HG03558 (cell line): ENCODE measurements at regions not wholly inside any gene's neighbourhood (a gene's known extent, or its start where the extent isn't known, plus 50 kb on each side); places are given as distances from the start of the nearest gene placed in this dataset.

ENCODE experiments used
- ATAC-seq: cut with Tn5 transposase; IDR thresholded peaks from one replicate; pipeline ENCODE4 v1.9.1; 2021; ENCODE audit warnings: moderate number of reproducible peaks; ENCODE audit not compliant: unreplicated experiment; ENCODE audit errors: extremely low read depth

DNA sequence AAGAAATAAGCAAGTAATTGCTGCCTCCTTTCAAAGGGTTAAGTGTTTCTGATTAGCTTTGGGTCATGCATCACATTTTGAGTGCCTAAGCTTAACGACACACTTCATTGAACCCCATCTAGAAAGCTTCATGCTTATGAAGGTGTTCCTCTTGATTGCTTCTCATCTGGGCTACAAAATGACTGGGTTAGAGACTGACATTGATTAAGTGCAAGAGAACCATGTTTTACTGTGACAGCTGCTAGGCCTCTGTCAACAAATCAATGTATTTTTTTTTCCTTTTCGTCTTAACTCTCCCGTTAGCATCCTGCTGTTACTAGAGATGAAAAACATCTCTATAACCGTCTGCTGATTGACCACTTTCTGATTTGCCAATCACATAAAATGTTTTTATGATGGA, 725.0 kb downstream of the TLE1 start:
- ATAC-seq = no peak

GRCh38 chr9:80957801-80958200, 731.5 kb downstream of the TLE1 start:
- no peak for ATAC-seq

- no peak for ATAC-seq
Measured at GRCh38 chr9:80954521-80954920, 734.8 kb downstream of the TLE1 start.

- no peak for ATAC-seq
Measured at GRCh38 chr9:80952363-80952922, 736.9 kb downstream of the TLE1 start.

DNA sequence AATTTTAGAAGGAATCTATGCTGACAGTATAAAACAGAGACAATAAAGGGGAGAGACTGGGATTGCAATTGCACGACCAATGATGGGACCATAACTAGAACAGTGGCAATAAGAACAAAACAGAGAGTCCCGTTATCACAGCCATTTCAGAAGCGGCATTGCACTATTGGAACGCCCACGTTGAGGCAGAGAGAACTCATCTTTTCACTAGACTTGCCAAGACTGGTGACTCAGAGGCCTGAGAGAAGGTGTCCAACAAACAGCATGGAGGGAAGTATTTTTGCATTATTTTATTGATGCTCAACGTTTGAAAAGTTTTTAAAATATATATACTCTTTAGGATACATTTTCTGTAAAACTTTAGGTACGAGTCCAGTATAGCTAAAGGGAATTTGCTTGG, 737.7 kb downstream of the TLE1 start:
- no peak for ATAC-seq

GRCh38 chr9:80948876-80949275, 740.5 kb downstream of the TLE1 start:
- ATAC-seq = no peak

DNA sequence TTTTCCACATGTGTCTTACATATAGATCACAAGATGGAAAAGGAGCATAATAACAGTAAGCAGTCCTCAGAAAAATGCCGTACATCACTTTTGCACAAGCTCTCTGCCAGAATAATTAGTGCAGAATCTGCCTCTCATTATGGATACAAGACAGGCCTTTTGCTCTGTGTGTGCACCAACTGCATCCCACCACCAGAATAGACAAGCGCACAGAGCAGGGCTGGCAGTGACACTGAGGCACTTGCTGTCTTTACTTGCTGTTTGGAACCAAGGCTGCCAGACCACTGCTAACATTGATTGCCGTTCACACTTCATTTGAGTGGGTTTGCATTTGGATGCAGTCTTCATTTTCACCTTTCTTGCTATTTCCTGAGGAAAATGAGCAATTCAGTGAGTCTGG, 741.3 kb downstream of the TLE1 start:
- ATAC-seq = no peak

DNA sequence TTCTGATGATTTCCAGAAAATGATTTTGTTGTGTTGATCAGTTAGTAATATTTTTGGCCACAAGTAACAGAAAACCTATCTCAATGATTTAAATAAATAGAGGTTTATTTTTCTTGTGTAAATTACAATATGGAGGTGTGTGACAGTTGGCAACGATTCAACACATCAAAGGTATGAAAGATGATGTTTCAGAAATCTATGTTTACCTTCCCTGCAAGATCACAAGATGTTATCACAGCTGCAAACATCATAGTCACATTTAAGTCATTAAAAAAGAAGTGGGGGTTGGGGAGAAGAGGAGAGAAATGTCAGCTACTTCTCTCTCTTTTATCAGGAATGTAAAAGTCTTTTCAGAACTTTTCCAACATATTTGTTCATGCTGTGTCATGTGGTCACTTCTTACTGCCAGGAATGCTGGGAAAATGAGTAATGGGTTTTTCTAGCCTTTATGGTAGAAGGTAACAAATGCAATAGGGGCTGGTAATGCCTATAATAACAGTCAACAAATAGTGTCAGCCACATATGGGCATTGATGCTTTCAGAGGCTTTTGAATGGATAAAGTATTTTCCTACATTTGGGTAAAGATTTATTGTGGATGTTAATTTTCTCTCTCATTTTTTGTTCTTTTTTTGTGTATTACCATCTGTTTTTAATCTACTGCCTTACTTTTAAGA, 742.7 kb downstream of the TLE1 start:
- ATAC-seq = no peak

DNA sequence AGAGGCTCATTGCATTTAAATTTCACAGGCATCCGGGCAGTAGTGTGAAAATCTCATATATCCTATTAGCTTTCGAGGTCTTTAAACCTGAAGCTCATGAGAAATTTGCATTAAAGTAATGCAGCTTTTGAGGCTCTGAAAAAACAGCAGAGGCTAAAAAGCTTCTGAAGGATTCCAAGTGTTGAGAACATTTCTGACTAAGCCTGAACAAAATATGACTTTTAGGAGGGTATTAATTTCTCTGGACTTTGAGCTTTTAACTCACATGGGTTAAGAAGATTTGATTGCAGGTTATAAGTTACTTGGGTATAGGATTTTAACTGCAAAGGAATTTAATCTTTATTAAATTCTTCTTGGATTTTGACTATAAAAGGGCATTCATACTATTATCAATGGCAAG, 743.9 kb downstream of the TLE1 start:
- ATAC-seq = no peak

- no peak for ATAC-seq
Measured at GRCh38 chr9:80937645-80938044, 751.7 kb downstream of the TLE1 start.

- no peak for ATAC-seq
Measured at GRCh38 chr9:80934095-80934494, 755.3 kb downstream of the TLE1 start.

- no peak for ATAC-seq
Measured at GRCh38 chr9:80932947-80933780, 756.2 kb downstream of the TLE1 start.

- ATAC-seq = no peak
Measured at GRCh38 chr9:80932181-80932580, 757.2 kb downstream of the TLE1 start.

DNA sequence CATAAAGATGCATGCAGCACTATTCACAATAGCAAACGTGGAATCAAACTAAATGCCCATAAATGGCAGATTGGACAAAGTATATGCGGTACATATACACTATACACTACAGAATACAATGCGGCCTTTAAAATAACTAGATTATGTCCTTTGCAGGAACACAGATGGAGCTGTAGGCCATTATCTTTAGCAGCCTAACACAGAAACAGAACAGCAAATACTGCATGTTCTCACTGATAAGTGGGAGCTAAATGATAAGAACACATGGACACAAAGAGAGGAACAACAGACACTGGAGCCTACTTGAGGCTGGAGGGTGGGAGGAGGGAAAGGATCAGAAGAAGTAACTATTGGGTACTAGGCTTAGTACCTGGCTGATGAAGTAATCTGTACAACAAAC, 758.2 kb downstream of the TLE1 start:
- no peak for ATAC-seq

GRCh38 chr9:80928697-80929096, 760.6 kb downstream of the TLE1 start:
- no peak for ATAC-seq

- ATAC-seq = no peak
Measured at GRCh38 chr9:80926611-80927010, 762.7 kb downstream of the TLE1 start.

- ATAC-seq = no peak
Measured at GRCh38 chr9:80922544-80922943, 766.8 kb downstream of the TLE1 start.

DNA sequence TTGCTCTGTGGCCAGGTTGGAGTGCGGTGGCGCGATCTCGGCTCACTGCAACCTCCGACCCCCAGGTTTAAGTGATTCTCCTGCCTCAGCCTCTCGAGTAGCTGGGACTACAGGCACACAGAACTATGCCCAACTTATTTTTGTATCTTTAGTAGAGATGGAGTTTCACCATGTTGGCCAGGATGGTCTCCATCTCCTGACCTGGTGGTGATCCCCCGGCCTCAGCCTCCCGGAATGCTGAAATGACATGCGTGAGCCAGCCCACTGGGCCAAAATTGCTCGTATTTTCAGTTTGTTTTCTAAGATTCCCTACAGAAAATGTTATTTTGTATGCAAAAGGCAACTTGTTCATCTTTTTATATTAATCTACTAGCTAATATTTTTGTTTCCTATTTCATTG, 782.6 kb downstream of the TLE1 start:
- ATAC-seq = no peak

DNA sequence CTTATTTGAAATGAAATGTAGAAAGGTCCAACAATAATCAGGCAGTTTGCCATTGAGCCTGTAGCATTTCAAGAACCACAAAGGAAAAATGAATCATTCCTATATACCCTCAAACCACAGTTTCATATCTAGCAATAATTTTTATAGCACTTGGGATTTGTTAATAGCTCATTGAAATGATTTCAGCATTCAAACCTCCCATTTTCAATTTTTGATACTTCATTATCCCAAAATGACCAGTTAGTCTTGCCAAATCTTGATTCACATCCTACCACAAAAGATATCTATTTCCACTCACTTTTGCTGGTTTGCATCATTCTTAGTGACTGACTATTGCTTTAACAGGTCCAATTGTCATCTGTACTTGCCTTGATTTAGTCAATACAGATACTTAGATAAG, 790.1 kb downstream of the TLE1 start:
- no peak for ATAC-seq

DNA sequence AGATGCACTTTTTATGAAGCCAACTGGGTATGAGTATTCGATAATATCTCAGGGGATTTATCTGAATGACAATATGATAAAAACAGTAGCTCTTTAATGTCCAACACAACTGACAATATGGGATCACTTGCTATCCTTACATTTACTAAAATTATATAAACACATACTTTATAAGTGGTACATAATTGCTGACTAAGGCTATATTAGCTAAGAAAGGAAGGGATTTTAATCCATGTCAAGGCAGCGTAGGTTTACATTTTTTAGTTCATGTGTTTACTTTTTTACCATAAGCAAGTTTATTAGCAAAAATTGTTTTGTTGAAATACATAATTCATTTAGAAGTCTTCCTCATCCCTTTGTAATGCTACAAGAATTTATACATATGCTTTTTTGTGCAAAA, 796.2 kb downstream of the TLE1 start:
- no peak for ATAC-seq

DNA sequence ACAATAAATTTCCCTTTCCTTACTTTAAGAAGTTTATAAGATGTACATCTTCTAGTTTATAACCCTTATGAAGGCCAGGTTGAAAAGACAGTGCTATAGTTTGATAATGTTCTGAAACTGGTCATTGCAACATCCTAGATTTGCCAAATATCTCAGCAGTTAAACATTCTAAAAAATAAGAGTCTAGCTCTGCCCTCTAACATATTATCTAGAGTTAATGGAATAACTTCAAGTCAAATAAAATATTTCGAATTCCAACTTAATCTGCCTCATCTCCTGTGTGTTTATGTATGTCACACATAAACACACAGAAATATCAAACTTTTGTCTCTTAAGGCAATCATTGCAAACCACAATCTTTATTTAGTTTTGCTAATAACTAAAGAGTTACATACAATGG, 796.6 kb downstream of the TLE1 start:
- no peak for ATAC-seq

GRCh38 chr9:80890124-80890523, 799.2 kb downstream of the TLE1 start:
- no peak for ATAC-seq
